ENCODE measurements at regions not wholly inside any gene's neighbourhood (a gene's known extent, or its start where the extent isn't known, plus 50 kb on each side); places are given as distances from the start of the nearest gene placed in this dataset.

GRCh38 chr5:167375125-167375524, 916.3 kb upstream of the WWC1 start:
- BruUV-seq (replicated peaks) = no TSS peak
- dilution Hi-C loops (cut with MboI; ENCODE audit: extremely low pct_ligation_motif_present, low sequenced_read_pairs) = no loop called here

More at GRCh38 chr5:167375125-167375524, 916.3 kb upstream of the WWC1 start:
- intact Hi-C loops (cut with micrococcal nuclease) = no loop called here
- H3K9me1 ChIP-seq (replicated peaks; ENCODE audit: control insufficient read depth, extremely low read depth, insufficient read depth, low read length) = no peaks in the 10 kb centered on the region
- H3K27ac ChIP-seq (ENCODE audit: insufficient read depth, low read depth, low read length) = no peak overlapping the region
- H3K4me3 ChIP-seq (replicated peaks in 1 of 3; ENCODE audit: insufficient read depth in 1 of 3, low read depth in 1 of 3, low read length in 3 of 3) = no peak overlapping the region
- DNase-seq (ENCODE audit: low read depth, low spot score) = no peak
- no peaks in the 10 kb centered on the region for H3K4me1 ChIP-seq (ENCODE audit: control insufficient read depth, extremely low read depth, insufficient read depth, low read length)
- ChIA-PET POLR2A (no interaction called here), CTCF (no interaction called here)
- peaks cover 2% of the 10 kb centered on the region for H3K9me3 ChIP-seq (replicated peaks; ENCODE audit: control insufficient read depth, insufficient read depth, low read length)
- no peak overlapping the region for H3K9ac ChIP-seq (replicated peaks; ENCODE audit: extremely low read depth, insufficient read depth, low read length)
- no peak overlapping the region for H3K4me2 ChIP-seq (ENCODE audit: insufficient read depth, low read length)
- H4K20me1 ChIP-seq (replicated peaks; ENCODE audit: control insufficient read depth, extremely low read depth, insufficient read depth, low read length) = no peaks in the 10 kb centered on the region
- H3K36me3 ChIP-seq (ENCODE audit: control insufficient read depth in 2 of 2, extremely low read depth in 1 of 2, insufficient read depth in 2 of 2, low read length in 2 of 2) = no peaks in the 10 kb centered on the region
- H3K27me3 ChIP-seq (ENCODE audit: control insufficient read depth in 2 of 2, insufficient read depth in 2 of 2, low read length in 2 of 2) = no peaks in the 10 kb centered on the region
- no peak overlapping the region for H2AFZ ChIP-seq (ENCODE audit: low read depth, low read length)
- FAIRE-seq = no peak
- TF ChIP-seq MAX (IDR thresholded peaks at IDR 0.05; ENCODE audit: insufficient read depth, insufficient read length) = no peak
- TF ChIP-seq POLR2A (IDR thresholded peaks at IDR 0.05; ENCODE audit: low read depth, low read length) = no peak
- TF ChIP-seq JUN (IDR thresholded peaks at IDR 0.05; ENCODE audit: borderline replicate concordance, insufficient read depth, insufficient read length, low read depth) = no peak
- no peak for TF ChIP-seq MYC (IDR thresholded peaks at IDR 0.05; ENCODE audit: low read depth, low read length)
- no peak for TF ChIP-seq EZH2 (IDR thresholded peaks at IDR 0.05; ENCODE audit: borderline replicate concordance, low read depth, low read length, severe bottlenecking)
- TF ChIP-seq FOS (IDR thresholded peaks at IDR 0.05; ENCODE audit: borderline replicate concordance, insufficient read depth, low read length) = no peak
- TF ChIP-seq POLR2AphosphoS5 (IDR thresholded peaks at IDR 0.05; ENCODE audit: insufficient read depth, low read depth, low read length) = no peak
- TF ChIP-seq CTCF (IDR thresholded peaks at IDR 0.05; ENCODE audit: extremely low read depth in 1 of 2, insufficient read depth in 1 of 2, low read depth in 1 of 2, low read length in 2 of 2) = no peak
- no peak for TF ChIP-seq GATA2 (IDR thresholded peaks at IDR 0.05; ENCODE audit: insufficient read depth, insufficient read length, low read depth, low read length)
- no peaks in the 10 kb centered on the region for H3K79me2 ChIP-seq (ENCODE audit: control insufficient read depth, insufficient read depth, low read length)

Data from endothelial cell of umbilical vein (primary cell).